Lower leg skin (tissue), 3 donors: ENCODE measurements at regions not wholly inside any gene's neighbourhood (a gene's known extent, or its start where the extent isn't known, plus 50 kb on each side); places are given as distances from the start of the nearest gene placed in this dataset.

ENCODE experiments used
- CTCF ChIP-seq, 3 donors: fragments of 450-650 bp; IDR thresholded peaks; one replicate each; pipeline ENCODE4 v1.5.1; 2016; ENCODE audit warnings: antibody characterized with exemption in 3 of 3, mild to moderate bottlenecking in 3 of 3, moderate library complexity in 2 of 3
- POLR2A ChIP-seq, 2 donors: fragments of 450-650 bp; IDR thresholded peaks; one replicate each; pipeline ENCODE4 v1.6.1; 2016 to 2017; ENCODE audit warnings: antibody characterized with exemption in 2 of 2, mild to moderate bottlenecking in 1 of 2, moderate library complexity in 1 of 2

GRCh38 chr11:44474702-44475101 lies 90.8 kb upstream of the CD82 start:
- TF ChIP-seq CTCF (IDR thresholded peaks at IDR 0.05): no peak
- no peak for TF ChIP-seq POLR2A (IDR thresholded peaks at IDR 0.05)
